Suprapubic skin (tissue), 3 donors: ENCODE measurements at regions not wholly inside any gene's neighbourhood (a gene's known extent, or its start where the extent isn't known, plus 50 kb on each side); places are given as distances from the start of the nearest gene placed in this dataset.

ENCODE experiments used
- POLR2AphosphoS5 ChIP-seq, 3 donors: sonication (generic); formaldehyde crosslinking; IDR thresholded peaks; one replicate each; pipeline ENCODE4 v1.6.1; 2017; ENCODE audit warnings: antibody characterized with exemption in 3 of 3
- TF ChIP-seq, protein P1 (sequence below), 2 donors: fragments of 200-600 bp in 1 of 2; fragments of 450-650 bp in 1 of 2; sonication (generic) in 1 of 2; IDR thresholded peaks; one replicate each; pipeline ENCODE4 v1.5.1; 2016 to 2019; ENCODE audit warnings: antibody characterized with exemption in 2 of 2, mild to moderate bottlenecking in 1 of 2, moderate library complexity in 1 of 2

GRCh38 chr11:101723371-101723770 is 139.6 kb upstream of the TRPC6 start:
- TF ChIP-seq, protein P1, sequence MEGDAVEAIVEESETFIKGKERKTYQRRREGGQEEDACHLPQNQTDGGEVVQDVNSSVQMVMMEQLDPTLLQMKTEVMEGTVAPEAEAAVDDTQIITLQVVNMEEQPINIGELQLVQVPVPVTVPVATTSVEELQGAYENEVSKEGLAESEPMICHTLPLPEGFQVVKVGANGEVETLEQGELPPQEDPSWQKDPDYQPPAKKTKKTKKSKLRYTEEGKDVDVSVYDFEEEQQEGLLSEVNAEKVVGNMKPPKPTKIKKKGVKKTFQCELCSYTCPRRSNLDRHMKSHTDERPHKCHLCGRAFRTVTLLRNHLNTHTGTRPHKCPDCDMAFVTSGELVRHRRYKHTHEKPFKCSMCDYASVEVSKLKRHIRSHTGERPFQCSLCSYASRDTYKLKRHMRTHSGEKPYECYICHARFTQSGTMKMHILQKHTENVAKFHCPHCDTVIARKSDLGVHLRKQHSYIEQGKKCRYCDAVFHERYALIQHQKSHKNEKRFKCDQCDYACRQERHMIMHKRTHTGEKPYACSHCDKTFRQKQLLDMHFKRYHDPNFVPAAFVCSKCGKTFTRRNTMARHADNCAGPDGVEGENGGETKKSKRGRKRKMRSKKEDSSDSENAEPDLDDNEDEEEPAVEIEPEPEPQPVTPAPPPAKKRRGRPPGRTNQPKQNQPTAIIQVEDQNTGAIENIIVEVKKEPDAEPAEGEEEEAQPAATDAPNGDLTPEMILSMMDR (IDR thresholded peaks at IDR 0.05) = no peak
- no peak for TF ChIP-seq POLR2AphosphoS5 (IDR thresholded peaks at IDR 0.05)
